GM10248 (cell line): ENCODE measurements at regions not wholly inside any gene's neighbourhood (a gene's known extent, or its start where the extent isn't known, plus 50 kb on each side); places are given as distances from the start of the nearest gene placed in this dataset.

ENCODE experiments used
- CTCF ChIA-PET: fragments of 300-600 bp; sonication (Branson Sonifier 250); formaldehyde crosslinking; extraction: SDS; loops from one replicate; lab custom pipeline; 2021; ENCODE audit warnings: antibody characterized with exemption; lab: Yijun Ruan, JAX
- POLR2A ChIA-PET: fragments of 350-650 bp; sonication (Branson Sonifier 250); formaldehyde crosslinking; extraction: SDS; loops from one replicate; lab custom pipeline; 2020; ENCODE audit warnings: antibody characterized with exemption; lab: Yijun Ruan, JAX
- DNase-seq: peaks from one replicate; pipeline ENCODE4 v3.0.0; 2012; ENCODE audit errors: extremely low spot score
- CTCF ChIP-seq: IDR thresholded peaks from 2 replicates; pipeline ENCODE4 v1.5.1; 2012; ENCODE audit warnings: mild to moderate bottlenecking, low read depth; ENCODE audit errors: extremely low read depth, missing control alignments, control extremely low read depth

- TF ChIP-seq CTCF: no peak
- POLR2A ChIA-PET: no interaction called here
- no peak for DNase-seq
- CTCF ChIA-PET: no interaction called here
Observed at GRCh38 chr3:89762405-89762804, 655.0 kb downstream of the EPHA3 start.

- CTCF ChIA-PET: no interaction called here
- POLR2A ChIA-PET: no interaction called here
- TF ChIP-seq CTCF: no peak
- DNase-seq: no peak
Observed at GRCh38 chr3:89783341-89783927, 676.0 kb downstream of the EPHA3 start.

GRCh38 chr3:89787485-89787884 is 680.1 kb downstream of the EPHA3 start:
- ChIA-PET POLR2A (no interaction called here), CTCF (no interaction called here)
- TF ChIP-seq CTCF: no peak
- DNase-seq: no peak

GRCh38 chr3:89787979-89788378 is 680.6 kb downstream of the EPHA3 start:
- TF ChIP-seq CTCF: no peak
- POLR2A ChIA-PET: no interaction called here

GRCh38 chr3:89795506-89795905 is 688.1 kb downstream of the EPHA3 start:
- no peak for DNase-seq
- ChIA-PET CTCF (no interaction called here), POLR2A (no interaction called here)
- no peak for TF ChIP-seq CTCF

More at GRCh38 chr3:89787979-89788378, 680.6 kb downstream of the EPHA3 start:
- DNase-seq: no peak
- CTCF ChIA-PET: no interaction called here

- no peak for DNase-seq
- no peak for TF ChIP-seq CTCF
- ChIA-PET POLR2A (no interaction called here), CTCF (no interaction called here)
Observed at GRCh38 chr3:89802881-89803280, 695.5 kb downstream of the EPHA3 start.
